ENCODE measurements at regions not wholly inside any gene's neighbourhood (a gene's known extent, or its start where the extent isn't known, plus 50 kb on each side); places are given as distances from the start of the nearest gene placed in this dataset.
"Not testable (repeated sequence)": the region's sequence is repeated elsewhere in the genome, so short reads cannot be mapped to it uniquely, and the experiment has no call there.

- TF ChIP-seq, protein P1, sequence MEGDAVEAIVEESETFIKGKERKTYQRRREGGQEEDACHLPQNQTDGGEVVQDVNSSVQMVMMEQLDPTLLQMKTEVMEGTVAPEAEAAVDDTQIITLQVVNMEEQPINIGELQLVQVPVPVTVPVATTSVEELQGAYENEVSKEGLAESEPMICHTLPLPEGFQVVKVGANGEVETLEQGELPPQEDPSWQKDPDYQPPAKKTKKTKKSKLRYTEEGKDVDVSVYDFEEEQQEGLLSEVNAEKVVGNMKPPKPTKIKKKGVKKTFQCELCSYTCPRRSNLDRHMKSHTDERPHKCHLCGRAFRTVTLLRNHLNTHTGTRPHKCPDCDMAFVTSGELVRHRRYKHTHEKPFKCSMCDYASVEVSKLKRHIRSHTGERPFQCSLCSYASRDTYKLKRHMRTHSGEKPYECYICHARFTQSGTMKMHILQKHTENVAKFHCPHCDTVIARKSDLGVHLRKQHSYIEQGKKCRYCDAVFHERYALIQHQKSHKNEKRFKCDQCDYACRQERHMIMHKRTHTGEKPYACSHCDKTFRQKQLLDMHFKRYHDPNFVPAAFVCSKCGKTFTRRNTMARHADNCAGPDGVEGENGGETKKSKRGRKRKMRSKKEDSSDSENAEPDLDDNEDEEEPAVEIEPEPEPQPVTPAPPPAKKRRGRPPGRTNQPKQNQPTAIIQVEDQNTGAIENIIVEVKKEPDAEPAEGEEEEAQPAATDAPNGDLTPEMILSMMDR (IDR thresholded peaks at IDR 0.05; ENCODE audit: poor library complexity, severe bottlenecking), result not testable (repeated sequence)
- not testable (repeated sequence) for TF ChIP-seq EP300 (conservative IDR thresholded peaks at IDR 0.05; ENCODE audit: poor library complexity, severe bottlenecking); TAF1 (IDR thresholded peaks at IDR 0.05; ENCODE audit: low read depth); RAD21 (conservative IDR thresholded peaks at IDR 0.05)
These were observed 1796.7 kb upstream of the PCDH10 start for GRCh38 chr4:131352371-131352770.

Measured in neural cell (in vitro differentiated cells).